Mesothelial cell of epicardium (in vitro differentiated cells): ENCODE measurements at regions not wholly inside any gene's neighbourhood (a gene's known extent, or its start where the extent isn't known, plus 50 kb on each side); places are given as distances from the start of the nearest gene placed in this dataset.

Source experiments
- DNase-seq, 2 experiments: peaks; one replicate each; pipeline ENCODE4 v3.0.0; 2021; ENCODE audit warnings: low spot score in 2 of 2; ENCODE audit not compliant: unreplicated experiment in 2 of 2
- H3K27ac Mint-ChIP-seq: 2 replicates; pipeline ENCODE4 v1.8.0; 2021; ENCODE audit warnings: mixed read lengths
- H3K27me3 Mint-ChIP-seq: 2 replicates; pipeline ENCODE4 v1.8.0; 2021; ENCODE audit warnings: low read depth, mixed read lengths
- H3K36me3 Mint-ChIP-seq: 2 replicates; pipeline ENCODE4 v1.8.0; 2021; ENCODE audit warnings: mixed read lengths
- H3K4me1 Mint-ChIP-seq: 2 replicates; pipeline ENCODE4 v1.8.0; 2021; ENCODE audit warnings: mixed read lengths
- H3K4me3 Mint-ChIP-seq: 2 replicates; pipeline ENCODE4 v1.8.0; 2021; ENCODE audit warnings: mild to moderate bottlenecking, moderate library complexity, mixed read lengths
- H3K9me3 Mint-ChIP-seq: 2 replicates; pipeline ENCODE4 v1.8.0; 2021; ENCODE audit warnings: mixed read lengths
- TF ChIP-seq, protein P1 (sequence below): fragments of 200-600 bp; sonication (generic); IDR thresholded peaks from one replicate; pipeline ENCODE4 v1.5.0; 2021; ENCODE audit warnings: antibody characterized with exemption; ENCODE audit not compliant: unreplicated experiment

- DNase-seq: no peak
- Mint-ChIP-seq H3K27me3 (peaks cover 4% of the 10 kb centered on the region), H3K9me3 (no peaks in the 10 kb centered on the region), H3K27ac (no peak overlapping the region), H3K4me3 (no peak overlapping the region), H3K36me3 (no peaks in the 10 kb centered on the region), H3K4me1 (peaks cover 5% of the 10 kb centered on the region)
- TF ChIP-seq, protein P1, sequence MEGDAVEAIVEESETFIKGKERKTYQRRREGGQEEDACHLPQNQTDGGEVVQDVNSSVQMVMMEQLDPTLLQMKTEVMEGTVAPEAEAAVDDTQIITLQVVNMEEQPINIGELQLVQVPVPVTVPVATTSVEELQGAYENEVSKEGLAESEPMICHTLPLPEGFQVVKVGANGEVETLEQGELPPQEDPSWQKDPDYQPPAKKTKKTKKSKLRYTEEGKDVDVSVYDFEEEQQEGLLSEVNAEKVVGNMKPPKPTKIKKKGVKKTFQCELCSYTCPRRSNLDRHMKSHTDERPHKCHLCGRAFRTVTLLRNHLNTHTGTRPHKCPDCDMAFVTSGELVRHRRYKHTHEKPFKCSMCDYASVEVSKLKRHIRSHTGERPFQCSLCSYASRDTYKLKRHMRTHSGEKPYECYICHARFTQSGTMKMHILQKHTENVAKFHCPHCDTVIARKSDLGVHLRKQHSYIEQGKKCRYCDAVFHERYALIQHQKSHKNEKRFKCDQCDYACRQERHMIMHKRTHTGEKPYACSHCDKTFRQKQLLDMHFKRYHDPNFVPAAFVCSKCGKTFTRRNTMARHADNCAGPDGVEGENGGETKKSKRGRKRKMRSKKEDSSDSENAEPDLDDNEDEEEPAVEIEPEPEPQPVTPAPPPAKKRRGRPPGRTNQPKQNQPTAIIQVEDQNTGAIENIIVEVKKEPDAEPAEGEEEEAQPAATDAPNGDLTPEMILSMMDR: no peak
Observed at GRCh38 chr2:107694667-107695066, 132.0 kb upstream of the RGPD4 start.

- TF ChIP-seq, protein P1: no peak
Observed at GRCh38 chr2:107697385-107697784, 129.3 kb upstream of the RGPD4 start.

DNA sequence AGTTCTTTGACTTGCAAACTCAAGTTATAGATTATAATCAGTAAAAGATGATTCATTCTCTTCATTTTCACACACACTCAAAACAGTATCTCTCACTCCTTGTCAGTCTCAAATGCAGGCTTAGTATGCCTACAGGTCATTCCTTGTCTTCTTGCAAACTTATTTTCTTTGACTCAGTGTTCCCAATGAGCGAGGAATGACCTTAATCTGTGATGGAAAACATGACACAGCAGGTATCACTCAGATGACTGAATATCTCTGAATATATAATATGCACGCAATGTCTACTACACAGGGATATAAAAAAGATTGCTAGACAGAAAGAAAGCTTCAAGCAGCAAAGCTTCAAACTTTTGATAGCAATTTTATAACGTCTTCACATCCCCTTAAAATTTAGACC, 127.8 kb upstream of the RGPD4 start:
- Mint-ChIP-seq H3K4me1 (peaks cover 5% of the 10 kb centered on the region), H3K9me3 (no peaks in the 10 kb centered on the region), H3K36me3 (no peaks in the 10 kb centered on the region), H3K27me3 (no peaks in the 10 kb centered on the region), H3K27ac (no peak overlapping the region), H3K4me3 (no peak overlapping the region)
- TF ChIP-seq, protein P1: no peak
- DNase-seq: no peak

More at GRCh38 chr2:107697385-107697784, 129.3 kb upstream of the RGPD4 start:
- no peak for DNase-seq
- H3K4me3 Mint-ChIP-seq: no peak overlapping the region
- H3K36me3 Mint-ChIP-seq: no peaks in the 10 kb centered on the region
- no peaks in the 10 kb centered on the region for H3K9me3 Mint-ChIP-seq
- H3K27me3 Mint-ChIP-seq: no peaks in the 10 kb centered on the region
- H3K27ac Mint-ChIP-seq: no peak overlapping the region
- peaks cover 5% of the 10 kb centered on the region for H3K4me1 Mint-ChIP-seq

DNA sequence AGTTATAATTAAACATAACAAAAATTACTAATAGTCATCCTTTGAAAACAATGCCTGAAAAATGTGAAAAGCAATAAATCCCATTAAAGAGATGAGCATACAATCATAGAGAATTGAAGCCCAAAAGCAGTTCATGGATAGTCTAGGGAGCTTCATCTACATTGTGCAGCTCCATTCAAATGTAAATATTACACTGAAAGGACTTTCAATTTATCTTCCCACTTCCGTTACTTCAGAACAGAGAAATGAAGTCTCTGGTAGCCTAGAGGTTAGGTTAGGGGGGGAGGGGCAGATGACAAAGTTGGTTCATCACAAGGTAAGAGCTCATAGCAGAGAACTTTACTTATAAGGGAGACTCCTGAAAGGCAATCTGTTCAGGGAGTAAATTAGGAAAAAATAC, 126.6 kb upstream of the RGPD4 start:
- no peaks in the 10 kb centered on the region for H3K36me3 Mint-ChIP-seq

DNA sequence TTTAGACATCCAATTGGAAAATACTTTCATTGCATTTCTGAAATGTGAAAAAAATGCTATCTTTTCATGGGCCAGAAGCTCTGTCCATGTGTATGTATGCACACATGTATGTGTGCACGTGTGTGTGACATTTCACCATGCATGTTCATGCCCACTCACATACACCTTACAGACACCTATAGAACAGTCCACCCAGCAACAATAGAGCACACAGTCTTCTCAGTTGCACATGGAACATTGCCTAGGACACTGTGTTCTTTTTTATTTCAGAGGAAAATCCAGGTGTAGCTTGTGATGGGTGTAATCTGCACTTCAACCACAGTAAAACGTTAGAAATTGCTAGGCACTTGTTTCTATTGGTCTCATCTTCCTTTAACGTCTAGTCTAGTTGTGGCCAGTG, 114.8 kb upstream of the RGPD4 start:
- H3K9me3 Mint-ChIP-seq: peaks cover 14% of the 10 kb centered on the region
- no peak overlapping the region for H3K4me3 Mint-ChIP-seq

More for the DNA sequence above, 126.6 kb upstream of the RGPD4 start:
- no peak overlapping the region for H3K4me3 Mint-ChIP-seq
- no peaks in the 10 kb centered on the region for H3K27me3 Mint-ChIP-seq
- H3K27ac Mint-ChIP-seq: no peak overlapping the region
- no peak for DNase-seq
- H3K4me1 Mint-ChIP-seq: peaks cover 8% of the 10 kb centered on the region
- TF ChIP-seq, protein P1: no peak
- H3K9me3 Mint-ChIP-seq: no peaks in the 10 kb centered on the region

DNA sequence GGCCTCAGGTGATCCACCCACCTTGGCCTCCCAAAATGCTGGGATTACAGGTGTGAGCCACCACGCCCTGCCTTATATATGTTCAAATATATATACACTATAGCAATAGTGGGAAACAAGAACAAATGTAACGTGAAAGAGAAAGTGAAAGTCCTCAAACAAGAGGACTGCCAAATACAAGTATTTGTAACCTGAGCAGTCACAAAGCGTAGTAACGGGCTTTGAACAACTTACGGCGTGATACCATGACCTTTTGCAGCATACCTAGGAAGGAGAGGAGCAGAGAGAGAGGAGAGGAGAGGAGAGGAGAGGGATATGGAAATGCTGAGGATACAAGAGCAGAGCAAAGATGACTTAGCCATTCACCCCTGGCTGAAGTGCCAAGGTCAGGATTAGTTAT, 113.8 kb upstream of the RGPD4 start:
- Mint-ChIP-seq H3K36me3 (no peaks in the 10 kb centered on the region), H3K4me3 (no peak overlapping the region), H3K27me3 (no peaks in the 10 kb centered on the region), H3K4me1 (peaks cover 4% of the 10 kb centered on the region), H3K27ac (no peak overlapping the region), H3K9me3 (peaks cover 14% of the 10 kb centered on the region)
- TF ChIP-seq, protein P1: no peak
- no peak for DNase-seq

More for the DNA sequence above, 114.8 kb upstream of the RGPD4 start:
- H3K27ac Mint-ChIP-seq: no peak overlapping the region
- H3K27me3 Mint-ChIP-seq: no peaks in the 10 kb centered on the region
- TF ChIP-seq, protein P1: no peak
- H3K4me1 Mint-ChIP-seq: no peaks in the 10 kb centered on the region
- no peaks in the 10 kb centered on the region for H3K36me3 Mint-ChIP-seq
- no peak for DNase-seq
